Liver (tissue), 3 donors: ENCODE measurements at regions not wholly inside any gene's neighbourhood (a gene's known extent, or its start where the extent isn't known, plus 50 kb on each side); places are given as distances from the start of the nearest gene placed in this dataset.

ENCODE experiments used
- ATF3 ChIP-seq: IDR thresholded peaks from 2 replicates; pipeline ENCODE4 v1.6.1; 2016; ENCODE audit warnings: antibody characterized with exemption
- CTCF ChIP-seq: fragments of 150-350 bp; IDR thresholded peaks from 2 replicates; pipeline ENCODE4 v1.5.1; 2017; ENCODE audit warnings: improper control_type of control experiment, low read depth, low read length; ENCODE audit not compliant: missing input control
- EGR1 ChIP-seq, 2 donors: IDR thresholded peaks; 2 replicates each; pipeline ENCODE4 v1.6.1; 2016 to 2018; ENCODE audit warnings: antibody characterized with exemption in 2 of 2, low read depth in 2 of 2
- HNF4G ChIP-seq: IDR thresholded peaks from 2 replicates; pipeline ENCODE4 v1.6.1; 2016; ENCODE audit warnings: antibody characterized with exemption
- JUND ChIP-seq, 2 donors: IDR thresholded peaks; 2 replicates each; pipeline ENCODE4 v1.6.1; 2016; ENCODE audit warnings: antibody characterized with exemption in 2 of 2
- RXRA ChIP-seq, 2 donors: IDR thresholded peaks; 2 replicates each; pipeline ENCODE4 v1.6.1; 2017 to 2018; ENCODE audit warnings: antibody characterized with exemption in 2 of 2, mild to moderate bottlenecking in 1 of 2
- SP1 ChIP-seq: IDR thresholded peaks from 2 replicates; pipeline ENCODE4 v1.6.1; 2018; ENCODE audit warnings: antibody characterized with exemption, mild to moderate bottlenecking
- donor health status: healthy.
- donor health status: healthy.

- TF ChIP-seq RXRA (IDR thresholded peaks at IDR 0.05): no peak
- TF ChIP-seq CTCF: no peak
- no peak for TF ChIP-seq JUND (IDR thresholded peaks at IDR 0.05)
- no peak for TF ChIP-seq HNF4G
- TF ChIP-seq SP1: no peak
- no peak for TF ChIP-seq ATF3
- no peak for TF ChIP-seq EGR1 (IDR thresholded peaks at IDR 0.05; ENCODE audit: low read depth in 2 of 2)
Observed at GRCh38 chr4:89511776-89512175, 204.2 kb upstream of the GPRIN3 start.
